Endothelial cell of umbilical vein (primary cell): ENCODE measurements at regions not wholly inside any gene's neighbourhood (a gene's known extent, or its start where the extent isn't known, plus 50 kb on each side); places are given as distances from the start of the nearest gene placed in this dataset.

Experiments
- BruUV-seq: library from RNA; stranded (reverse); fragments of 400-500 nt; replicated peaks from 2 replicates; lab custom pipeline; 2021; lab: Mats Ljungman, UMichigan
- CTCF ChIA-PET: fragments of 300-600, 350-600 bp; sonication (Branson Sonifier 250); formaldehyde crosslinking; loops from one replicate; lab custom pipeline; 2021; ENCODE audit warnings: antibody characterized with exemption, inconsistent platforms; lab: Charles Lee
- POLR2A ChIA-PET: fragments of 300-600, 350-600 bp; sonication (Branson Sonifier 250); formaldehyde crosslinking; loops from one replicate; lab custom pipeline; 2021; ENCODE audit warnings: antibody characterized with exemption, inconsistent platforms; lab: Charles Lee
- DNase-seq: peaks from one replicate; pipeline ENCODE4 v3.0.0-alpha.2; 2011; ENCODE audit warnings: low read depth, low spot score
- FAIRE-seq: peaks from 2 replicates; lab custom pipeline; 2011; peaks lifted over from hg19 to GRCh38; lab: Jason Lieb, UNC
- H2AFZ ChIP-seq: 2 replicates; pipeline ENCODE4 v1.6.0; 2012; ENCODE audit warnings: low read depth, low read length, control low read depth, inconsistent platforms
- H3K27ac ChIP-seq: 2 replicates; pipeline ENCODE4 v1.5.1; 2011; ENCODE audit warnings: low read depth, mild to moderate bottlenecking, control low read depth, low read length, moderate library complexity; ENCODE audit not compliant: insufficient read depth
- H3K27me3 ChIP-seq, 2 experiments: 2 replicates each; pipeline versions ENCODE4 v1.6.0 to v1.6.1; 2011; ENCODE audit warnings: low read length in 2 of 2, mixed read lengths in 1 of 2; ENCODE audit not compliant: control insufficient read depth in 2 of 2, insufficient read depth in 2 of 2
- H3K36me3 ChIP-seq, 2 experiments: 2 replicates in 1 of 2; 3 replicates in 1 of 2; pipeline ENCODE4 v1.5.1; 2011; ENCODE audit warnings: low read length in 2 of 2, mild to moderate bottlenecking in 1 of 2, moderate library complexity in 1 of 2; ENCODE audit not compliant: control insufficient read depth in 2 of 2, insufficient read depth in 2 of 2; ENCODE audit errors: extremely low read depth in 1 of 2
- H3K4me1 ChIP-seq: 3 replicates; pipeline ENCODE4 v1.5.1; 2011; ENCODE audit warnings: mild to moderate bottlenecking, low read length; ENCODE audit not compliant: control insufficient read depth, insufficient read depth; ENCODE audit errors: extremely low read depth
- H3K4me2 ChIP-seq: 2 replicates; pipeline ENCODE4 v1.6.1; 2011; ENCODE audit warnings: low read length, control low read depth, mixed read lengths; ENCODE audit not compliant: insufficient read depth
- H3K4me3 ChIP-seq, 3 experiments: fragments of 200-600 bp in 1 of 3; sonication (generic), shearing (Covaris generic) in 1 of 3; replicated peaks in 1 of 3; 2 replicates each; pipeline ENCODE4 v1.5.1; 2011 to 2016; ENCODE audit warnings: control low read depth in 3 of 3, low read length in 3 of 3, mild to moderate bottlenecking in 2 of 3, inconsistent platforms in 1 of 3, low read depth in 1 of 3, moderate library complexity in 1 of 3; ENCODE audit not compliant: insufficient read depth in 1 of 3
- H3K79me2 ChIP-seq: 2 replicates; pipeline ENCODE4 v1.6.0; 2012; ENCODE audit warnings: low read length, inconsistent platforms; ENCODE audit not compliant: control insufficient read depth, insufficient read depth
- H3K9ac ChIP-seq: replicated peaks from 2 replicates; pipeline ENCODE3; 2011; ENCODE audit warnings: low read length, control low read depth; ENCODE audit not compliant: insufficient read depth; ENCODE audit errors: extremely low read depth
- H3K9me1 ChIP-seq: replicated peaks from 3 replicates; pipeline ENCODE4 v1.6.0; 2011; ENCODE audit warnings: mild to moderate bottlenecking, low read length; ENCODE audit not compliant: control insufficient read depth, insufficient read depth; ENCODE audit errors: extremely low read depth
- H3K9me3 ChIP-seq: replicated peaks from 2 replicates; pipeline ENCODE4 v1.5.1; 2012; ENCODE audit warnings: low read length, inconsistent platforms; ENCODE audit not compliant: control insufficient read depth, insufficient read depth
- H4K20me1 ChIP-seq: replicated peaks from 2 replicates; pipeline ENCODE3; 2011; ENCODE audit warnings: mild to moderate bottlenecking, low read length; ENCODE audit not compliant: control insufficient read depth, insufficient read depth; ENCODE audit errors: extremely low read depth
- EZH2 ChIP-seq: IDR thresholded peaks from 2 replicates; pipeline ENCODE4 v1.6.1; 2012; ENCODE audit warnings: borderline replicate concordance, low read depth, mild to moderate bottlenecking, moderate library complexity, low read length, inconsistent platforms; ENCODE audit not compliant: severe bottlenecking
- FOS ChIP-seq: IDR thresholded peaks from 2 replicates; pipeline ENCODE4 v1.6.1; 2011; ENCODE audit warnings: mild to moderate bottlenecking, low read length, moderate library complexity, borderline replicate concordance; ENCODE audit not compliant: insufficient read depth
- GATA2 ChIP-seq: IDR thresholded peaks from 2 replicates; pipeline ENCODE4 v1.7.0; 2011; ENCODE audit warnings: low read depth, mild to moderate bottlenecking, moderate library complexity, mixed read lengths, low read length; ENCODE audit not compliant: insufficient read length, insufficient read depth
- JUN ChIP-seq: IDR thresholded peaks from 2 replicates; pipeline ENCODE4 v1.6.1; 2011; ENCODE audit warnings: borderline replicate concordance, low read depth; ENCODE audit not compliant: insufficient read length, insufficient read depth
- MYC ChIP-seq: IDR thresholded peaks from one replicate; pipeline ENCODE4 v1.6.1; 2011; ENCODE audit warnings: mild to moderate bottlenecking, low read depth, low read length
- POLR2A ChIP-seq: IDR thresholded peaks from 2 replicates; pipeline ENCODE4 v1.6.1; 2012; ENCODE audit warnings: low read depth, mild to moderate bottlenecking, control low read depth, low read length
- POLR2AphosphoS5 ChIP-seq: IDR thresholded peaks from 2 replicates; pipeline ENCODE4 v1.6.1; 2012; ENCODE audit warnings: low read depth, mild to moderate bottlenecking, control low read depth, low read length, moderate library complexity; ENCODE audit not compliant: insufficient read depth
- dilution Hi-C: fragments of 300-500 bp; cut with MboI; formaldehyde crosslinking; loops from one replicate; pipeline ENCODE4 v1.15.0; 2019; ENCODE audit warnings: low sequenced_read_pairs; ENCODE audit not compliant: extremely low pct_ligation_motif_present
- intact Hi-C: fragments of 100-400 bp; cut with micrococcal nuclease; formaldehyde crosslinking; loops from one replicate; pipeline ENCODE4 v1.10.0; 2022
- TF ChIP-seq, protein P1 (sequence below): IDR thresholded peaks from 2 replicates; pipeline ENCODE4 v1.6.1; 2011; ENCODE audit not compliant: insufficient read depth, insufficient read length
- TF ChIP-seq, protein P2 (sequence below), 2 donors: IDR thresholded peaks; 1 replicate in 1 of 2; 2 replicates in 1 of 2; pipeline ENCODE4 v1.5.1; 2011; ENCODE audit warnings: low read length in 2 of 2, mild to moderate bottlenecking in 2 of 2, moderate library complexity in 2 of 2, control low read depth in 1 of 2, inconsistent platforms in 1 of 2, low read depth in 1 of 2; ENCODE audit not compliant: insufficient read depth in 1 of 2; ENCODE audit errors: extremely low read depth in 1 of 2

DNA sequence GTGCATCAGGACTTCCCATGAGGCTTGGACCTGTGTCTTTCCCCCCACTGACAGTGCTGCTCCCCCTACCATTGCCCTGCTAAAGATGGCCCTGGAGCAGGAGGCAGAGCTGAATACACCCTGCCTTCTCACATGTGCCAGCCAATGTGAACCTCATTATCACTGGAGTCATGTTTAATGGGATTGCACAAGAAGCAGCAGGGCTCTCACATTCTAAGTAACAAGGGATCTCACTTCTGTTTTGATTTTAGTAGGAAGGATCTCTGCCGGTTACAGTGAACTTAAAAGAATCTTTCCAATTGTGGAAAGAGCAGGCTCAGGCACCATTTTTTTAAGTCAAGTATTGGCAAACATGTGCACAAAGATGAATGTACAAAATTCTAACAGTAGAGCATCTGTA is 322.1 kb upstream of the MEX3C start:
- DNase-seq (no peak), FAIRE-seq (no peak)
- Histone ChIP-seq H3K9me3 (no peaks in the 10 kb centered on the region), H2AFZ (no peak overlapping the region), H4K20me1 (no peaks in the 10 kb centered on the region), H3K27me3 (no peaks in the 10 kb centered on the region), H3K79me2 (no peaks in the 10 kb centered on the region), H3K36me3 (no peaks in the 10 kb centered on the region), H3K9me1 (no peaks in the 10 kb centered on the region), H3K4me1 (no peaks in the 10 kb centered on the region), H3K9ac (no peak overlapping the region), H3K27ac (no peak overlapping the region), H3K4me2 (no peak overlapping the region), H3K4me3 (no peak overlapping the region)
- no TSS peak for BruUV-seq
- CTCF ChIA-PET = no interaction called here
- dilution Hi-C loops (no loop called here), intact Hi-C loops (no loop called here)
- POLR2A ChIA-PET = no interaction called here
- TF ChIP-seq POLR2A (no peak), POLR2AphosphoS5 (no peak), EZH2 (no peak), JUN (no peak)

DNA sequence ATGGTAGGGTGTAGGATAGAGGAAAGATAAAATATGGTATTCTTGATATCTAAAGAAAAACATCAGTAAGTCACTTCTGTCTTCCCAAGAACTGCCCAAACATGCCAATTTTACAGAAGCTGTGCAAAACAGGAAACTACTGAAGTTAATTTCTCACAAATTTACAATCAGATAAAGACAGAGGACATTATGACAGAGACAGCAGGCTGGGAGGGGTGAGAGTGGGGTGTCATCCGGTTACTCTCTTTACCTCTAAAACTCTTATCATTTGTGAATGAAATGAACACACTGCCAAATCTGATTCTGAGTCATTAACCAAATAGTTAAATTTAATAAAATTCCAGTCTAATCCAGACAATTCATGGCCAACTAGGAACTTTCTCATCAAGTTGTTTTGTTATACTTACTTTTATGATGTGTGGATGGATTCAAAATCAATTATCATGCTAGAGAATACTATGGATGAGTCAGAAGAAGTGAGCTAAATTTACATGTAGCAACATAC is 323.2 kb upstream of the MEX3C start:
- POLR2A ChIA-PET = no interaction called here
- Histone ChIP-seq H3K9me1 (no peaks in the 10 kb centered on the region), H3K4me1 (no peaks in the 10 kb centered on the region), H3K4me3 (no peak overlapping the region), H3K4me2 (no peak overlapping the region), H2AFZ (no peak overlapping the region), H3K27ac (no peak overlapping the region), H3K9me3 (peaks cover 4% of the 10 kb centered on the region), H3K36me3 (no peaks in the 10 kb centered on the region), H3K9ac (no peak overlapping the region), H3K27me3 (no peaks in the 10 kb centered on the region), H4K20me1 (no peaks in the 10 kb centered on the region), H3K79me2 (no peaks in the 10 kb centered on the region)
- TF ChIP-seq JUN = no peak
- no peak for TF ChIP-seq EZH2
- TF ChIP-seq GATA2 = no peak
- TF ChIP-seq, protein P1, sequence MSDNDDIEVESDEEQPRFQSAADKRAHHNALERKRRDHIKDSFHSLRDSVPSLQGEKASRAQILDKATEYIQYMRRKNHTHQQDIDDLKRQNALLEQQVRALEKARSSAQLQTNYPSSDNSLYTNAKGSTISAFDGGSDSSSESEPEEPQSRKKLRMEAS = no peak
- no peak for TF ChIP-seq FOS
- TF ChIP-seq POLR2AphosphoS5 = no peak
- TF ChIP-seq, protein P2, sequence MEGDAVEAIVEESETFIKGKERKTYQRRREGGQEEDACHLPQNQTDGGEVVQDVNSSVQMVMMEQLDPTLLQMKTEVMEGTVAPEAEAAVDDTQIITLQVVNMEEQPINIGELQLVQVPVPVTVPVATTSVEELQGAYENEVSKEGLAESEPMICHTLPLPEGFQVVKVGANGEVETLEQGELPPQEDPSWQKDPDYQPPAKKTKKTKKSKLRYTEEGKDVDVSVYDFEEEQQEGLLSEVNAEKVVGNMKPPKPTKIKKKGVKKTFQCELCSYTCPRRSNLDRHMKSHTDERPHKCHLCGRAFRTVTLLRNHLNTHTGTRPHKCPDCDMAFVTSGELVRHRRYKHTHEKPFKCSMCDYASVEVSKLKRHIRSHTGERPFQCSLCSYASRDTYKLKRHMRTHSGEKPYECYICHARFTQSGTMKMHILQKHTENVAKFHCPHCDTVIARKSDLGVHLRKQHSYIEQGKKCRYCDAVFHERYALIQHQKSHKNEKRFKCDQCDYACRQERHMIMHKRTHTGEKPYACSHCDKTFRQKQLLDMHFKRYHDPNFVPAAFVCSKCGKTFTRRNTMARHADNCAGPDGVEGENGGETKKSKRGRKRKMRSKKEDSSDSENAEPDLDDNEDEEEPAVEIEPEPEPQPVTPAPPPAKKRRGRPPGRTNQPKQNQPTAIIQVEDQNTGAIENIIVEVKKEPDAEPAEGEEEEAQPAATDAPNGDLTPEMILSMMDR (IDR thresholded peaks at IDR 0.05; ENCODE audit: extremely low read depth in 1 of 2, insufficient read depth in 1 of 2, low read depth in 1 of 2, low read length in 2 of 2) = no peak
- TF ChIP-seq MYC = no peak
- TF ChIP-seq POLR2A = no peak
- dilution Hi-C loops = no loop called here
- CTCF ChIA-PET = no interaction called here
- intact Hi-C loops = no loop called here
- DNase-seq = no peak
- no peak for FAIRE-seq
- no TSS peak for BruUV-seq
